ENCODE measurements at regions not wholly inside any gene's neighbourhood (a gene's known extent, or its start where the extent isn't known, plus 50 kb on each side); places are given as distances from the start of the nearest gene placed in this dataset.
"Not testable (repeated sequence)": the region's sequence is repeated elsewhere in the genome, so short reads cannot be mapped to it uniquely, and the experiment has no call there.

DNA sequence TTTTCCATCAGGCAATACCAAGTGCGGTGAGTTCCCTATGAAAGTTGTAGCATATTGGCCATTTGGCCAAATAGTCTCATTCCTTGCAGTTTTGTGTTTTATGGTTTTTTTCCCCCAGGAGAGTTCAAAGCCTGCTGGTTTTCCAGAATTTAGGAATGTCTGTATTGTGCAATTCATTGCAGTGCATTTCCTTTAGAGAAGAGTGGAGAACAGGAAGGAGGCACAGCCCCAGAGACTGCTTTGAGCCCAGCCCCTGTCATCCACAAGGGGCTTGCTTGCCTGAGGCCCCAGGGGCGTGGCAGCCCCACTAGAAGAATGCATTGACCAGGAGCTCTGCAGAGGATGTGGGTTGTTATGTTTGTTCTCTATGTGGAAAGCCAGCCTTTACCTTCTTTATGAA is 375.5 kb downstream of the BCL2L11 start:
- DNase-seq (ENCODE audit: low read depth), result not testable (repeated sequence)

DNA sequence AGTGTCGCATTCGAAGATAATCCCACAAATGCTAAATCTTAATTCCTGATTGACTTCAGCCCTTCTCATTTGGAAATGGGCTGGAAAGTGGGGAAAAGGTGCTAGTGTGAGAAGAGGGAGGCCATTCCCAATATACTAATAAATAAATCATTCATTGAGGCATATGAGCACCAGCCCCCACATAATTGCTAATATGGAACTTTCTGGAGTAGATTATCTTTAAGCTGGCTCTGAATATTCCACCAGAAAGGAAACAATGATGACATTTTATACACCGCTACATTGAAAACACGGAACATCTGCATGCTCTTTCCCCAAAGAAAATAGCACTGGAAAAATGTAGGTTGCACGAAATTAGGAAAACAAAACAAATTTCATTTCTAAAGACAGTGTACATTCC is 376.1 kb downstream of the BCL2L11 start:
- DNase-seq (ENCODE audit: low read depth), result peak; percentile 29

DNA sequence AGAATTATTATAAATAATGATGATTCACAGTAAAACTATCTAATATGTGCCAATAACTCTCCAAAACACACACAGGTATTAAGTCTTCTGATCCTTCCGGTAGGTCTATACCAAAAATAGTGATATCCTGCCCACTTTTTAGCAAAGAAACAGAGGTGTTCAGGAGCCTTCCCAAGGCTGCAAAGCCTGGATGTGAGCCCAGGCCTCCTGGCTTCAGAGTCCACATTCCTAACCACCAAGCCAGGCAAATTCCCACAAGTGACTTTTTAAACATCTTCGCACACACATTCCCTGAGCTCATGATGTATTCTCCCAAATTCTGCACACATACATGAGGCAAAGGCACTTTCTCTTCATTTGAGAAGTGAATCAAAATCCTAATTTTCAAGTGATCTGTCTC is 376.6 kb downstream of the BCL2L11 start:
- not testable (repeated sequence) for DNase-seq (ENCODE audit: low read depth)

DNA sequence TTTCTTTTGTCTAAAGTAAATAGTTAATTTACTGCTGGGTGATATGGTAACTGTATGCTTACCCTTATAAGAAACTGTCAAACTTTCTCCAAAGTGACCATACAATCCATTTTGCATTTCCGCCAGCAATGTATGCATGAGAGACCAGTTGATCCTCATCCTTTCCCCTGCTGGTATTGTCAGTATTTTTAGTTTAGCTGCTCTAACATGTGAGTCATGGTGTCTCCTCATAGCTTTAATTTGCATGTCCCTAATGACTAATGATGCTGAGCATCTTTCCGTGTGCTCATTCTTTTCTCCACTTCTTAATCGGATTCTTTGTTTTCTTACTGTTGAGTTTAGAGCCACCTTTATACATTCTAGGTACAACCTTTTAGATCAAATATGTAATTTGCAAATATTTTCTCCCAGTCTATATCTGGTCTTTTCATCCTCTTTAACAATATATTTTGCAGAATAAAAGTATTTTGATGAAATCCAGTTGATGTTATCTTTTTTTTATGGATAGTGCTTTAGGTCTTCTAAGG is 379.9 kb downstream of the BCL2L11 start:
- not testable (repeated sequence) for DNase-seq (ENCODE audit: low read depth)

DNA sequence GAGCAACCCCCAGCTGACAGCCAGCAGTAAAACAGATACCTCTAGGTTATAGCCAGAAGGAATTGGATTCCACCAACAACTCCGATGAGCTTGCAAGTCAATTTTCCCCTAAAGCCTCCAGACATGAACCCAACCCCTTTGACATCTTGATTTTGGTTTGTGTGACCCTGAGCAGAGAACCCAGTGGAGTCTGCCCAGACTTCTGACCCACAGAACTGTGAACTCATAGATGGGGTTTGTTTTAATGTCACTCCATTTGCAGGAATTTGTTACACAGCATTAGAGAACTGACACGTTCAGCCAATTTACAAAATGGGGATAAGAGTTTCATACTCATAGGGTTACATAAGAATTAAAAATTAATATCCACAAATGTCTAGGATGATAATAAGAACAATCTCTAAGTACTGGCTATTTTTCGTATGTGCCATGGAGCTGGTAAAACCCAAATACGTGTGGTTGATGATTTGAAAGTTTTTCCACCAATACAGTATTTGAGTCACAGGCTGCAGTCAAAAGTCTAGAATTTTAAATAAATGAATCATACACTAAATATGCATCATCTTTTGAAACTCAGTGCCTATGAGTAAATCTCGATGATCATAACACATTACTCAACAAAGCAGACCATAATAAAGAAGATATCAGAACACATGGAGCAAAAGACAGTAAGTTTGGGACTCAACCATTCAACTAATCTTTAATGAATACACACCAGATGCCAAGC is 380.0 kb downstream of the ANAPC1 start:
- not testable (repeated sequence) for DNase-seq (ENCODE audit: low read depth)

DNA sequence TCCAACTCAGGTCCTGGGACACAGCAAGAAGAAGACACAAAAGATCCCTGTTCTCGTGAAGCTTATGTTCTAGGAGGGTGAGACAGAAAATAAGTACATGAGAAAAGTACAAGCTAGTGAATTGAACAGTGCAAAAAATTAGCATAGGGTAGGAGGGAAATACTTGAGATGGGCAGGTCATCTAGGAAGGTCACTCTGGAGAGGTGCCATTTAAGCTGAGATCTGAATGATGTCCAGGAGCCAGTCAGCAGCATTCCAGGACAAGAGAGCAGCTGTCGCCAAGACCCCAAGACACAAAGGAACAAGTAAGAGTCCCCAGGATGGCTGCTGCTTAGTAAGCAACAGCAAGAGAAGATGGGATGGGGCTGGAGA is 379.4 kb downstream of the ANAPC1 start:
- DNase-seq (ENCODE audit: low read depth), result not testable (repeated sequence)

DNA sequence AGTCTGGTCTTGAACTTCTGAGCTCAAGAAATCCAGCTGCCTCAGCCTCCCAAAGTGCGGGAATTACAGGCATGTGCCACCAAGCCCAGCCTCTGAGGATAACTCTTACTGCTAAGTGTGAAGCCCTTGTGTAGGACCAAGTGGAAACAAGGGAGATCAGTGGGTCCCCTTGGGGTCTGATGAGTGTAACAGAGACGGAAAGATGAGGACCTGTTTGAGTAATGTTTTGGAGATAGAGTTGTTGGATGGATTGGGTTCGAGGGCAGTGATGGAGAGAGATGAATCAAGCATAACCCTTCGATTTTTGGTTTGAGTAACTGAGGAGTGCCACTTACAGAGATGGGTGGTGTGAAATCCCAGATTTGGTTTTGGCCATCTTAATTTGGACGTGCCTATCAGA is 378.7 kb downstream of the ANAPC1 start:
- not testable (repeated sequence) for DNase-seq (ENCODE audit: low read depth)

DNA sequence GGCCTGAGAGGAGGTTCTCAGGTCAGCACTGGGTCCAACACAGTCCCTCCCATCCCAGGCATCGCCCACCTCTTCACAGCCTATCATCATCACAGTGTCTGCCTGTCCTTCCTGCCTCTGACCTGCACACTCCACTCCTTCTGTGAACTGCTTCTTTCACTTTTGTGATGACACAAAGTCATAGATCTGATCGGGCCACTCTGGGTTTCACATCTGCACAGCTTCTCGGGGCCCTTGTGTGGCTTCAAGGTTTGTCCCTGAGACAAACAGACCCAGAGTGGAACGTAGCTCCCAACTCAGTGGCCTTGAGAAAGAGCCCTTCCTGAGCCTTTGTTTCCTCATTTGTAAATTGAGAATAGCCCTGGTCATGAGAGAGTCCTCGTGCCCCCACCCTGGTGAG is 377.1 kb downstream of the ANAPC1 start:
- DNase-seq (ENCODE audit: low read depth), result not testable (repeated sequence)

DNA sequence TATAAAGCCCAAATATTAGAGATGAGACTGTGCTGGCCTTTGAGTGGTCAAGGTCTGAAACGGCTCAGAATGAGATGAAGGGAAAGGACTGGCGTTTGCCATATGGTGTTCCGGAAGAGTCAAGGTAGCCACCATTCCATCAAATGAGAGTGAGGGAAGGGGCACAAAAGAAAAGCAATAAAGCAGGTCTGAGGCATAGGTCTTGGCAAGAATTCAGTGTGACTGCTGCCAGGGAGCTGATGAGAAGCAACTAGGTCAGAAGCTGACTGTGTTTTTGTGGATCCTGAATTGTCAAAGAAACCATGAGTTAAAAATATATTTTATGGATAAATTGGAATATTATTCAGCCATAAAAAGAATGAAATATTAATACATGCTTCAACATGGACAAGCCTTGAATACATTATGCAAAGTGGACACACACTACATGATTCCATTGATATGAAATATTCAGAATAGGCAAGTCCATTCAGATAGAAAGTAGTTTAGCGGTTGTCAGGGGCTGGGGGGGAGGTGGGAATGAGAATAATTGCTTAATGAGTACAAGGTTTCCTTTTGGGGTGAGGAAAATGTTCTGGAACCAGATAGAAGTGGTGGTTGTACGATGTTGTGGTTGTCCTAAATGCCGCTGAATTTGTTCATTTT is 374.6 kb downstream of the ANAPC1 start:
- DNase-seq (ENCODE audit: low read depth), result not testable (repeated sequence)

DNA sequence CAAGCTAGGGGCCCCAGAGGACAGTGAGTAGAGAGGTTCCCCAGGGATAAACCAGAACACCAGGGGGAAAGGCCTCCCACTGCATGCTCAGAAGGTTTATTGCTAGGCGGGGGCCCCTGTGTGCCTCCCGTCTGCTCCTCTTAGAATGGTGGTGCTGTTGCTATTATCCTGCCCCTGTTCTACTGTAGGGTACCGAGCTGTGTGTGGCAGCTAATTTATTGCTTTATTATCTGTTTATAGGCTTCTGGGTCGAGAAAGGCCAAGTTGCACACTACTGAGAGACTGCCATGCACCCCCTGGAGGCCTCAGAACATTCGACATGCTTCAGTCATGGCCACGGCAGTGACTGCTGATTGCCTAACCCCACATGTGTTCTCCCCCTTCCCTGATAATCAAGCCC is 373.6 kb downstream of the ANAPC1 start:
- DNase-seq (ENCODE audit: low read depth), result not testable (repeated sequence)

DNA sequence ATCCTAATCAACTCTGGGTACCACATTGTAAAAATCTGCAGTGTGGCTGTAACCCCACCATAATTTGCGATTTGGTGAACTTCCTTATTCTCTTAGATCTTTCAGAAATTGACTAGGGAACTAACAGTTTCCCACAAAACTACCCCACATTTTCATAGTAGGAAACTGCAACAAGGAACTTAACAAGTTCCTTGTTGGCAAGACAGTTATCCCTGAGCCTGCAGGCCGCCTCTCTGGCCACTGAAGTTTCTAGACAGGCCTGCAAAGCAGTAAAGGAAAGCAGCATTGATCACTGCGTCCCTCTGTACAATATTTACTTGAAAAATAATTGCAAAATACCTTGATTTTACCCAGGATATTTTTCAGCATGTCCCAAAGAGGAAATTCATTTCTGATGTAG is 372.9 kb downstream of the ANAPC1 start:
- DNase-seq (ENCODE audit: low read depth), result not testable (repeated sequence)

DNA sequence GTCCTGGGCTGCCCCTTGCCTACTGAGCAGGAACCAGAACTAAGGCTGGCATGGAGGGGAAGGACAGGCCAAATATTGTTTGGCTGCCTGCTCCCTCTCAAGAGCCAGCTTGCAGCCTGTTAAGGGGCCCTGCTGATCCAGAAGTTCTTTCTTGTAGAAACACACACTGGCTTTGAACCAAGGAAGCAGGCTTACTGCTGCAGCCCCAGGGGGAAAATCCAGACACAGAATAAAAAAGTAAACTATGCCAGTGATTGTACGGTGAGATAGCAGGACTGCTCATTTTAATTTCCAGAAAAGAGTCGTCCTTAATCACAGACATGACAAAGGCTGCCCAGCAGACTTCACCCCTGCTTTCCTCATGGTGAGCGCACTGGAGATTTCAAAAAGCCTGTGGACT is 371.6 kb downstream of the ANAPC1 start:
- DNase-seq (ENCODE audit: low read depth), result not testable (repeated sequence)

DNA sequence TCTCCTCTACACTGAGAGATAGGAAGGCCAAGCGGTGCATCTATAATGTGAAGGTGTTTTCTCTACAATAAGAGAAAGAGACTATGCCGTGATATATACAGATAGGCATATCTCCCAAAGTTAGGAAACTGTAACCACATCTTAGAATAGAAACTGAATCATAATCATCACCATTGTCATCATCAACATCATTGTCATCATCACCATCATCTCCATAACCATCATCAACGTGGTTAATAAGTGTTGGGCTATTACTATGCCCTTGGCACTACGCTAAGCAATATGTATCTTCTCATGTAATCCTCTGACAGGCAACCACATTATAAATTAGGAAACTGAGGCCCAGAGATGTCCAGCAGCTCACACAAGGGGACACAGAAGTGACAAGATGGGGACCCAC is 369.9 kb downstream of the ANAPC1 start:
- not testable (repeated sequence) for DNase-seq (ENCODE audit: low read depth)

DNA sequence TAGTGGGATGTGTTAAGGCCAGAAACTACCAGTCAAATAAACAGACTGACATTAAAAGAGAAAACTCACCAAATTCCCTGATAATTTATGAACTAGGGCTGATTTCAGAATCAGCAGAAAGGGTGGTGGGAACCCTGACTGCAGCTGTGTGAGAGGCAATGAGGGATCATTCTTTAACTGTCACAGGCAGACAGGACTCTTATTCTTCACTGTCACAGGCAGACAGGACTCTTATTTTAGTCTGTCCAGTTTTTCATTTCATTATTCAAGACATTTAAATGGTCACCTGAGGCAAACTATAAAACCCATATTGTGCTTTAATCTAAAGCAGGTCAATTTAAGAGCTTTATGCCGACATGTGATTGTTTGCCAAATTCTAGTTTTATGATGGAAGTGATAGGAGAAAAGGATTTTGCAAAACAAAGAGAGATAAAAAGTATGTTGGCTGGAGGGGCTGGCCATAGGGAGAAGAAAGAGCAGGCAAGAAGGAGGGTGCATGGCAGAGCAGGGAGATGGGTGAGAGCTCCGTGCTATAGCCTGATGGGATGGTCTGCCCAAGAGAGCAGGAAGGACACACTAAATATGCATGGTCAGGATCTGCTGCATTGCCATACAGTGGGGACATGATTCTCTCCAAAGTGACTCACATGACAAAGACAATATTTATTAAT is 366.8 kb downstream of the ANAPC1 start:
- not testable (repeated sequence) for DNase-seq (ENCODE audit: low read depth)

DNA sequence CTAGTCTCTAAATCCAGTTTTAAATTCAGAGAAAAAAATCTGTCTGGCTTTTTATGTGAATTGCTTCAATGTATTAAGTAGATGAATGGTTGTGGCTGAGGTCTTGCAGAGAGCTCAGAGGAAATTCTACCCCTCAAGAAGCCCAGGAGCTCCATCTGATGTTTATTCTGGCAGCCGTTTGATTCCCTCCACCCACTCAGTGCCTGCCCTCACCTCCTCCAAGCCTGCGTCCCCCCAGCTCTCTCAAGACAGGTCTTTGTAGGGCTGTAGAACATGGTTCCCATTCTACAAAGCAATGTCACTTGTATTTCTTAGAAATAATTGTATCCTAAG is 366.3 kb downstream of the ANAPC1 start:
- DNase-seq (ENCODE audit: low read depth), result not testable (repeated sequence)

DNA sequence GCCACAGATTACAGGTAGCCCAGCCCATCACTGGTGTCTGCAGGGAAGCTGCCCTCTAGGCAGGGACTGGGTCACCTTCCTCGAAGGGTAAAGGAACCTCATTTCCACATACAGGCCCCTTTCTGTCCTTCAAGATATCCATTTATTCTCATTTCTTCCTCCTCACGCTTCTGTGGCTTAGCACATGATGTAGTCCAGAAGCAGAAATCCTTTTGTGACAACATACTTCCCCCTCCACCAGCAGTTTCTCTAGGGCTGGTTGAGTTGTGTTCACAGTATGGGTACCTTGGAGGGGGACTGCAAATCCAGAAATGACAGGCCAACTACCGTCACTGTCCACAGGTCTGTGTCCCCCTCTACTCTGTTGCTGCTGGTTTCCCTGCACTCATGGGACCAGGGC is 364.9 kb downstream of the ANAPC1 start:
- DNase-seq (ENCODE audit: low read depth), result no peak

DNA sequence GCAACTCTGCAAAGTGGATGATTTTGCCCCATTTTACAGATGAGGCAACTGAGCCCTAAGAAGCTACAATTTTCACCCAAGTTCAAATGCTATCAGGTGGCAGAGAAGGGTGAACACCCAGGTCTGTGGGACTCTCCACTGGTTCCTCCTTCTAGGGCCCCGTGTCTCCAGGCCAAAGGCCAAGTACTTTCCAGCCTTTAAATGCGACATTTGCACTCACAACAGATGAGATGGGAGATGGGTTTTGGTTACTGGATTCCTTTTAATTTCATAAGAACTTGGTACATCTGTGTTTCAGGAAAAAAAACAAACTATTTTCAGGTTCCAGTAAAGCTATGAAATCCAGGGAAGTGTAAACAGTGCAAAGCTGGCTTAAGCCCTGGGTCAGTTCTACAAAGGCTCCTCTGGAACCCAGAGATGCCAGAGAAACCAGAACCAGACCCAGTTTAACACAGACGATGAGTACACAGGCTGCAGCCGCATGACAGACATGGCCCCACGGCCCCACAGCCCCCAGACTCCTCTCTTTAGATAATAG is 361.7 kb downstream of the ANAPC1 start:
- no peak for DNase-seq (ENCODE audit: low read depth)

DNA sequence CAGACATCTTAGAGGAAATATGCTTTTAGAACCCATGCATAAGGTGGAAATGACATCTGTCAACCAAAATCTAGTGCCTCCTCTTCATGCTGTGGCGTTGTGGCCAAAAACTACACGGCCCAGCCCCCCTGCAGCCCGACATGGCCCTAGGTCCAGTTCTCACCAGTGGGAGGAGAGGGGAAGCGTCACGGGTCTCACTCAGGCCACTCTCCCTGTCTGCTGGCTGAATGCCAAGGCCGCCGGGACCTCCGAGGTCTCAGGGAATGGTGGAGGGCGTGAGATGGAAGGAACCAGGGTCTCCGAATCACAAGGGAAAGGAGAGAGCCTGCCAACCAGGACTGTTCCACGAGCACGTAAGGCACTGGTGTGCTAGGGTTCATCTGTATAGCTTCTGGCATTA is 361.0 kb downstream of the ANAPC1 start:
- DNase-seq (ENCODE audit: low read depth), result no peak

DNA sequence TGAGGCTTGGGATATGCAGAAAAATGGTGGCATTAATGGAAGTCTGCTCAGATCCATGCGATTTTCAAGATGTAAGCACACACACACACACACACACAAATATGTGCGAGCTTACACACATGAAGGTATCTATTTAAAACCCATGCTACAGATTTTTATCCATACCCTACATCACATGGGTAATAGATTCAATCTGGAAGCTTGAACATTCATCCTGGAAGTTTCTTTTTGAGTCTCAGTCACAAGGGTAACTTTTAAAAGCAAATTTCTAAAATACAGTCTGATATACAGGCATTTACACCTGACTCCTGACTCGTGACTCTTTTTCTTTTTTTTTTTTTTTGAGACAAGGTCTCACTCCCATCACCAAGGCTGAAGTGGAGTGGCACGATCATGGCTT is 359.0 kb downstream of the ANAPC1 start:
- DNase-seq (ENCODE audit: low read depth), result not testable (repeated sequence)

DNA sequence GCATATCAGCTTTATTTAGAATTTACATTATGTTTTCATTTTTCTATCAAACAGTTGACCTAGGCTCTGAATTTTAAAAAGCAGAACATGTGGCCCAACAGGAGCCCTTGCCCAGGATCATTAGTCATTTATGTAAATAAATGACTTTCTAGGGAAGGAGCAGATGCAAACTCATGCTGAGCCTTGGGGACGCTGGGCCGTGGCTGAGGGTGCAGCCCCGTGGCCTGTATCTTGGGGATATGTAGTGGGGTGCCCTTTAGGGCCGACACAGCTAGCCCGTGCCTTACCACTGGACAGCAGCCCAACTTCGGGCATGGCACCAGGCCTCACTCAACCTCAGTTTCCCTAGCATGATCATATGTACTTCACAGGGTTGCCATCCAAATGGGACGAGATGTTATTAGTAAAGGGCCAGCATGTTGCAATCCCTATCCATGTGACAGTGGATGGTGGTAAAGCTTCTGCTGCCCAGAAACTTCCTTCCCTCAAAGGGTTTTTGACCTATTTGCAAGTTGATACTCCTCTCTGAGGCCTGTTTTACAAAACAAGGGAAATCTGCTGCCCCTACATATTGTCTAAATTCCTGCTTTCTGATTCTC is 357.9 kb downstream of the ANAPC1 start:
- not testable (repeated sequence) for DNase-seq (ENCODE audit: low read depth)

DNA sequence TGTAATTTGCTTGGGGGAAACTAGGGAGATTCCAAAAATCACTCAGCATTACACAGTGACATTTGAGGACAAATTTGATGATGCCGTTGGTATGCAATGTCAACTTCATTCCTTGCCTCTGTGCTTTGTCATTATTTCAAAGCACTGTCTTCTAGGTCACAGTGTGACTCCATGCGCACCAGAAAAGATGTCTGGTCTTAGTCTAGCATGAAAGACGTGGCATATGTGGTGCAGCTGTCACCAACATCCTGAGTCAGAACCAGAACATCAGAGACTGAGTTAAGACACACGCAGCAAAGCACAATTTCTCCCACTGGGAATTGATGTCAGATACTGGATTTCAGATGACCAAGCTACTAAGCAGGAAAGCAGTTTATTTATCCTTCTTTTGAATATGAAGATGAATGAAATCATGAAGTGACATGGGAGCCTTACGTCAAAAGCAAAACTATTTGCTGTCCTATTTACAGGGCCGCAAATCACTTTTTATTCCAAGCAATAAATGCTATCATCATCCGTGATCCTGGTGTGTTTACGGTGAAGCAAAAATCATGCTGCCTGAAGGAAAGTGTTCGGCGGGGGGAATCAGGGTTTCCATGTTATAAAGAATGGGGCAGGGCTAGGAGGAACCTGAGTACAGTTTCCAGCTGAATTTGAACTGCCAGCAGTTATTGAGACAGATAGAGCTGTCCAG is 356.1 kb downstream of the ANAPC1 start:
- not testable (repeated sequence) for DNase-seq (ENCODE audit: low read depth)
